Activated T-cell treated with anti-CD3 and anti-CD28 coated beads, Interleukin-2, amount 50 U/mL, for 72 hours (primary cell): ENCODE measurements at regions not wholly inside any gene's neighbourhood (a gene's known extent, or its start where the extent isn't known, plus 50 kb on each side); places are given as distances from the start of the nearest gene placed in this dataset.

Experiments used
- ATAC-seq, 2 donors: fragments of 150-1000 bp; cut with Tn5 transposase; replicated peaks in 1 of 2; 2 replicates each; pipeline ENCODE4 v1.10.0; 2021; ENCODE audit warnings: moderate library complexity in 2 of 2, mild to moderate bottlenecking in 1 of 2
- DNase-seq, 2 donors: peaks; one replicate each; pipeline ENCODE4 v3.0.0; 2021 to 2022; ENCODE audit warnings: mixed read lengths in 1 of 2
- H3K27ac Mint-ChIP-seq: one replicate; pipeline ENCODE4 v1.8.0; 2022; ENCODE audit warnings: mild to moderate bottlenecking, moderate library complexity, mixed read lengths
- H3K27me3 Mint-ChIP-seq: one replicate; pipeline ENCODE4 v1.8.0; 2022; ENCODE audit warnings: low read depth, mixed read lengths
- H3K36me3 Mint-ChIP-seq, 2 donors: one replicate each; pipeline ENCODE4 v1.8.0; 2022; ENCODE audit warnings: mixed read lengths in 2 of 2, mild to moderate bottlenecking in 1 of 2; ENCODE audit not compliant: insufficient read depth in 2 of 2
- H3K4me1 Mint-ChIP-seq: one replicate; pipeline ENCODE4 v1.8.0; 2022; ENCODE audit warnings: low read depth, mixed read lengths
- H3K4me3 Mint-ChIP-seq, 2 donors: one replicate each; pipeline ENCODE4 v1.8.0; 2022; ENCODE audit warnings: mild to moderate bottlenecking in 2 of 2, mixed read lengths in 2 of 2, moderate library complexity in 2 of 2
- H3K9me3 Mint-ChIP-seq, 2 donors: one replicate each; pipeline ENCODE4 v1.8.0; 2022; ENCODE audit warnings: mixed read lengths in 2 of 2

DNA sequence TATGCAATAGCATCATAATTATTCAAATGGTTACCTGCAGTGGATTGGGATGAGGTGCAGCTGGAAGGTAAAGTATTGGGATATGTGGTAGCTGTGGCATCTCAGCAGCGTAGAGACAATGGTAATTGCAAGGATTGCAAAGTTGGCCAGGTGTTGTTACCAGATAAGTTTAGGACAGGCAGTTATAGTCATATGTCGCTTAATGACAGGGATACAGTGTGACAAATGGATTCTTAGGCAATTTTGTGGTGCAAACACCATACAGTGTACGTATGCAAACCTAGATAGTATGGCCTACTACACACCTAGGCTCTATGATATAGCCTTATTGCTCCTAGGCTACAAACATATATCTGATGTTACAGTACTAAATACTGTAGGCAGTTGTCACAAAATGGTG, 163.5 kb upstream of the LYZL2 start:
- Mint-ChIP-seq H3K27ac (no peak overlapping the region), H3K4me3 (no peak overlapping the region), H3K9me3 (no peaks in the 10 kb centered on the region), H3K36me3 (no peaks in the 10 kb centered on the region), H3K4me1 (peaks cover 23% of the 10 kb centered on the region), H3K27me3 (no peaks in the 10 kb centered on the region)
- no peak for DNase-seq
- no peak for ATAC-seq

DNA sequence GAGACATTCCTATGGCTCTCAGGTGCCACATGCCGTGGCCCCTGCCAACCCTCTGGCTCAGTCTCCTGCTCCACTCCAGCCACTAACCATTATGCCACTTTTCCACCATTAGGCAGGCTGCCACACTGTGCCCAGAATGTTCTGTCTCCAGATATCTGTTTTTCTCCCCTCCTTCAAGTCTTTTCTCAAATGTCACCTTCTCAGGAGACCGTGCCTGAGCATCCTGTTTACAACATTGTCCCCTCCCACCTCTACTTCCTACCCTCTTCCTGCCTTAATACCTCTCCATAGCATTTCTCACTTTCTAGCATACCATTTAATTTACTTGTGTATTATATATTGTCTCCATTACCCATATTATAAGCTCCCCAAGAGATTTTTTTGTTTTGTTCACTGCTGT, 162.5 kb upstream of the LYZL2 start:
- DNase-seq (no peak), ATAC-seq (no peak)
- Mint-ChIP-seq H3K4me1 (peaks cover 30% of the 10 kb centered on the region), H3K4me3 (peak overlapping the region in 1 of 2 donors; percentile 50), H3K27ac (peak overlapping the region; percentile 86), H3K36me3 (no peaks in the 10 kb centered on the region), H3K27me3 (no peaks in the 10 kb centered on the region), H3K9me3 (no peaks in the 10 kb centered on the region)

DNA sequence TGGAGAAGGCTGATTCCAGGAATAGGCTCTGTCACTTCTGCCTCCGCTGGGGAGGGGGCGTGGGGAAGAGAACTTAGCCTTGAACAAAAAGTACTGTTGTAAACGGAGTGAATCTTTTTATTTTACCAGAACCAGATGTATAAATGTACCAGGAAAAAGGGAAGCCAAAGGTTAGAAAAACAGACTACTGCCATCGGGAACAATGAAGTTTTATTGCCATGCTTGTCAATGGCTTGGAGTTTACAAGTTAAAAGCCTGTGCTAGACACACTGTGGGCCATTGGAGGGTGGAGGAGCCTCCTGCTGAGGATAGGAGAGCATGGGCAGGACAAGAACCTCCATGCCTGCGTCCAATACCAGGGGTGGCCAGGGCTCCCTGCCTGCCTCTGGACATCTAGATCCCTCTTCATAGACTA, 161.7 kb upstream of the LYZL2 start:
- Mint-ChIP-seq H3K4me3 (no peak overlapping the region), H3K9me3 (no peaks in the 10 kb centered on the region), H3K27ac (no peak overlapping the region), H3K27me3 (no peaks in the 10 kb centered on the region), H3K36me3 (no peaks in the 10 kb centered on the region), H3K4me1 (peaks cover 34% of the 10 kb centered on the region)
- no peak for ATAC-seq
- DNase-seq = no peak

DNA sequence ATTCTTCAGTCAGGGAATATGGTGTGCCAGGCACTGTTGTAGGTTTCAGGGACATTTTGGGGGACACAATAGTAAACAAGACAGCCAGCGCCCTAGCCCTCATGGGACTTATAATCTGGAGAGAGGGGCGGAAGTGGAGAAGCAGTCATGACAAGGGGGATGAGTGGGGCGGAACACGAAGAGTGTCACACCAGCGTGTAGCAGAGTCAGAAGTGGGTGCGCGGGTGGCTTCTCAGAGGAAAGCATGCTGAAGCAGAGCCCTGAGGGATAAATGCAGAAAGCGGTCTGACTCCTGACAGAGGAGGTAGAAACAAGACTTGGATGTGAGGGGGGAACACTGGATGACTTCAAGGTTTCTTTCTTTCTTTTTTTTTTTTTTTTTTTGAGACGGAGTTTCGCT, 160.3 kb upstream of the LYZL2 start:
- no peak overlapping the region for H3K4me3 Mint-ChIP-seq
- no peaks in the 10 kb centered on the region for H3K9me3 Mint-ChIP-seq
- no peak for ATAC-seq
- H3K36me3 Mint-ChIP-seq = no peaks in the 10 kb centered on the region
- H3K27me3 Mint-ChIP-seq = no peaks in the 10 kb centered on the region
- no peak for DNase-seq
- peaks cover 39% of the 10 kb centered on the region for H3K4me1 Mint-ChIP-seq
- H3K27ac Mint-ChIP-seq = no peak overlapping the region

- Mint-ChIP-seq H3K27ac (no peak overlapping the region), H3K27me3 (no peaks in the 10 kb centered on the region), H3K9me3 (no peaks in the 10 kb centered on the region), H3K4me1 (peaks cover 53% of the 10 kb centered on the region), H3K36me3 (no peaks in the 10 kb centered on the region), H3K4me3 (no peak overlapping the region)
- no peak for ATAC-seq
- DNase-seq = no peak
These were observed 158.8 kb upstream of the LYZL2 start for GRCh38 chr10:30788307-30788706.

GRCh38 chr10:30786906-30787305, 157.4 kb upstream of the LYZL2 start:
- Mint-ChIP-seq H3K9me3 (no peaks in the 10 kb centered on the region), H3K27me3 (no peaks in the 10 kb centered on the region), H3K4me3 (no peak overlapping the region), H3K36me3 (no peaks in the 10 kb centered on the region), H3K27ac (no peak overlapping the region), H3K4me1 (peaks cover 48% of the 10 kb centered on the region)
- DNase-seq = no peak
- ATAC-seq = no peak

DNA sequence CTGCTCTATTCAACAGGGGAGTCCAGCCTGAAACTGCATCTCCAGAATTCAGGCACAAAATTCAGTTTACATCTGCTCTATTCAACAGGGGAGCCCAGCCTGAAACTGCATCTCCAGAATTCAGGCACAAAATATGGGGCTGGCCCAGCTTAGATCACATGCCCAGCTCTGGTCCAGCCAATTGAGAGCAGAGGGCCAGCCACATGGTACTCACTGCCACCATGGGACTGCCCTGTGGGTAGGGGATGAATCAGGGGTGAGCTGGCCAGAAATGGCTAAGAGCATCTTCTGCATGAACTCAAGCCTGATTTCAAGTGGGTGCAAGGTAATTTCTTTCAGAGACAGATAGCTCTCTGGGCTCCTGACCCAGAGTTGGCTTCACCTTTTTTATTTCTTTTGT, 156.6 kb upstream of the LYZL2 start:
- H3K36me3 Mint-ChIP-seq = no peaks in the 10 kb centered on the region
- peak in 1 of 2 donors; percentile 42 for ATAC-seq
- peak overlapping the region; percentile 46 to 68 for H3K4me3 Mint-ChIP-seq
- no peaks in the 10 kb centered on the region for H3K27me3 Mint-ChIP-seq
- peaks cover 40% of the 10 kb centered on the region for H3K4me1 Mint-ChIP-seq
- peak in 1 of 2 donors; percentile 28 for DNase-seq
- H3K9me3 Mint-ChIP-seq = no peaks in the 10 kb centered on the region
- H3K27ac Mint-ChIP-seq = no peak overlapping the region

- DNase-seq = peak; percentile 26 to 50
- Mint-ChIP-seq H3K27me3 (no peaks in the 10 kb centered on the region), H3K36me3 (no peaks in the 10 kb centered on the region), H3K4me1 (peaks cover 37% of the 10 kb centered on the region), H3K9me3 (no peaks in the 10 kb centered on the region), H3K4me3 (peak overlapping the region; percentile 78 to 82), H3K27ac (no peak overlapping the region)
- peak; percentile 40 to 50 for ATAC-seq
These were observed 155.5 kb upstream of the LYZL2 start for GRCh38 chr10:30784897-30785605.

DNA sequence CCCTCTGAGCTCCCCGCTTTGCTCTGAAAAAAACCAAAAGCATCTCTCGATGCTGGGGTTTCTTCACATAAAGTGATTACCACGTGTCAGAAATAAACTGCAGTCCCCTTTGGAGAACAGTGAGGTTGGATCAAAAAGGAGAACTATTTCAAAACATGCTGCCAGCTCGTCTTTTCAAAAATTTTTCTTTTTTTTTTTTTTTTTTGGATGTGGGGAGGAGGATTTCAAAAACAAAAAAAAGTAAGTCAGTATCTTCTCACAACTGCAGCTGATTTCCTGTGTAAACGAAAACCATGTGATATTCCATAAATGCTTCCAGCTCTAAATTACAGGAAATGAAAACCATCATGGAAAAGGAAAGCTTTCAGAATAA, 155.0 kb upstream of the LYZL2 start:
- H3K4me1 Mint-ChIP-seq = peaks cover 37% of the 10 kb centered on the region
- no peaks in the 10 kb centered on the region for H3K36me3 Mint-ChIP-seq
- DNase-seq (no peak), ATAC-seq (peak; percentile 5 to 19)
- H3K27me3 Mint-ChIP-seq = peaks cover 5% of the 10 kb centered on the region
- H3K27ac Mint-ChIP-seq = no peak overlapping the region
- no peaks in the 10 kb centered on the region for H3K9me3 Mint-ChIP-seq
- peak overlapping the region; percentile 78 to 82 for H3K4me3 Mint-ChIP-seq

DNA sequence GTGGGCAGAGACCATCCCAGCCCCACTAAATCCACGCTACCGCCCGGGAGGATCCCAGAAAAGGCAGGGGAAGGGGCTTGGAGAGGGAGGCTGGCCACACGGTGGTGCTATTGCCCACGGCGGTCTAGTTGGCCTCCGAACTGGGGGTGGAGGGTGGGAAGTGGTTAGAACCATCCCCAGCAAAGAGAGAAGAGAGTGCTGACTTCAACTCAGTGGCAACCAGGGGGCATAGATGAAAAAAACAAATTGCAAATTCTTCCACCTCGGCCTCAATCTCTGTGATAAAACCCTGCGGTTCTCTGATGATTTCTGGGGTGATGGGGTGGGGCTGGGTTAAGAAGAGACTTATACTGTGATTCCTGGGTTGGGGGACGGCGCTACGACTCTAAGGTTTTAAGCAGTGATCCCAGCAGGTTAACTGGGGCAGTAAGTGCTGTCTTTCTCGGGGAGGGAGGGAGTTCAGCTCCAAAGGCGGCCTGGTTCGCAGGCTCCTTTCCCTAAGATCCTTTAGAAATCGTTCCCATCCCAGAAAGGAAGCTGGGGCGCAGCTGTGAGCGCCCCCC, 154.5 kb upstream of the LYZL2 start:
- Mint-ChIP-seq H3K27ac (peak overlapping the region; percentile 5), H3K4me3 (peak overlapping the region; percentile 78 to 82), H3K4me1 (peaks cover 37% of the 10 kb centered on the region), H3K27me3 (peaks cover 9% of the 10 kb centered on the region), H3K36me3 (no peaks in the 10 kb centered on the region), H3K9me3 (no peaks in the 10 kb centered on the region)
- DNase-seq (peak; percentile 85 to 86), ATAC-seq (peak; percentile 82 to 88)

GRCh38 chr10:30782537-30783461, 153.2 kb upstream of the LYZL2 start:
- DNase-seq = no peak
- no peaks in the 10 kb centered on the region for H3K36me3 Mint-ChIP-seq
- H3K27me3 Mint-ChIP-seq = peaks cover 16% of the 10 kb centered on the region
- H3K9me3 Mint-ChIP-seq = no peaks in the 10 kb centered on the region
- H3K27ac Mint-ChIP-seq = no peak overlapping the region
- ATAC-seq = no peak
- H3K4me1 Mint-ChIP-seq = peaks cover 28% of the 10 kb centered on the region
- peak overlapping the region in 1 of 2 donors; percentile 82 for H3K4me3 Mint-ChIP-seq

GRCh38 chr10:30782157-30782536, 152.6 kb upstream of the LYZL2 start:
- H3K27me3 Mint-ChIP-seq = peaks cover 16% of the 10 kb centered on the region
- no peak overlapping the region for H3K4me3 Mint-ChIP-seq
- H3K27ac Mint-ChIP-seq = no peak overlapping the region
- ATAC-seq = no peak
- no peaks in the 10 kb centered on the region for H3K9me3 Mint-ChIP-seq
- no peak for DNase-seq
- no peaks in the 10 kb centered on the region for H3K36me3 Mint-ChIP-seq
- peaks cover 23% of the 10 kb centered on the region for H3K4me1 Mint-ChIP-seq

DNA sequence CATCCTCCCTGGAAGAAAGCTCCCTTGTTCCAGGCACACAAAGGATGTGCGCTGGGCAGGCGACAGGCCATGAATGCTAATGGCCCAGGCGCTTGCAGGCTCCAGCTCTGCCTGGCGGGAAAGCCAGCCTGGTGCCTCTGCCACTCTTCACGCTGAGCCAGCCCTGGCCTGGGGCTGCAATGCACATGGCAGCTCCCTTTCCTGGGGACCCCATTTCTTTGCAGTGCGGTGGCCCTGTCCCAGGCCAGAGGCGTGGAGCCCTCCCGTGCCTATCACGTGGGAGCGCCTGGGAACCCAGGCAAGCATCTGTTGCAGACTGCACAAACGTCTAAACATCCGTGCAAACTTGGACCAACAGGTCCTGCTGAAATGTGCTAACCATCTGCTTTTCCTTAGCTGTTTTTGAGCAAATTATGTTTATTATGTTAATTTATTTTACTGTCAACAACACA, 152.1 kb upstream of the LYZL2 start:
- H3K4me1 Mint-ChIP-seq = peaks cover 23% of the 10 kb centered on the region
- peaks cover 16% of the 10 kb centered on the region for H3K27me3 Mint-ChIP-seq
- no peak overlapping the region for H3K27ac Mint-ChIP-seq
- no peaks in the 10 kb centered on the region for H3K9me3 Mint-ChIP-seq
- DNase-seq (no peak), ATAC-seq (no peak)
- no peak overlapping the region for H3K4me3 Mint-ChIP-seq
- H3K36me3 Mint-ChIP-seq = no peaks in the 10 kb centered on the region
